Brain microvascular endothelial cell (primary cell): ENCODE measurements at regions not wholly inside any gene's neighbourhood (a gene's known extent, or its start where the extent isn't known, plus 50 kb on each side); places are given as distances from the start of the nearest gene placed in this dataset.
"Not testable (repeated sequence)": the region's sequence is repeated elsewhere in the genome, so short reads cannot be mapped to it uniquely, and the experiment has no call there.

Experiments used
- DNase-seq: peaks from one replicate; pipeline ENCODE4 v3.0.0-alpha.2; 2020
- H3K27ac ChIP-seq: fragments of 250-450 bp; sonication (Bioruptor Pico); 2 replicates; pipeline ENCODE4 v1.5.1; 2020; ENCODE audit warnings: mild to moderate bottlenecking, moderate library complexity
- H3K27me3 ChIP-seq: fragments of 250-450 bp; sonication (Bioruptor Pico); replicated peaks from 2 replicates; pipeline ENCODE4 v1.5.1; 2020; ENCODE audit warnings: mild to moderate bottlenecking
- H3K36me3 ChIP-seq: fragments of 250-450 bp; sonication (Bioruptor Pico); replicated peaks from 2 replicates; pipeline ENCODE4 v1.5.1; 2020; ENCODE audit warnings: mild to moderate bottlenecking
- H3K4me3 ChIP-seq: 2 replicates; pipeline ENCODE4 v1.5.1; 2011; ENCODE audit warnings: low read depth, mild to moderate bottlenecking, control low read depth, low read length, moderate library complexity
- in situ Hi-C: cut with HindIII; loops from 2 replicates; pipeline ENCODE4 v1.10.0; 2017; ENCODE audit warnings: low sequenced_read_pairs, low pct_ligation_motif_present
- TF ChIP-seq, protein P1 (sequence below): IDR thresholded peaks from 2 replicates; pipeline ENCODE4 v1.5.1; 2011; ENCODE audit warnings: low read depth, mild to moderate bottlenecking, moderate library complexity, low read length, control low read depth, inconsistent platforms; ENCODE audit errors: missing control alignments

DNA sequence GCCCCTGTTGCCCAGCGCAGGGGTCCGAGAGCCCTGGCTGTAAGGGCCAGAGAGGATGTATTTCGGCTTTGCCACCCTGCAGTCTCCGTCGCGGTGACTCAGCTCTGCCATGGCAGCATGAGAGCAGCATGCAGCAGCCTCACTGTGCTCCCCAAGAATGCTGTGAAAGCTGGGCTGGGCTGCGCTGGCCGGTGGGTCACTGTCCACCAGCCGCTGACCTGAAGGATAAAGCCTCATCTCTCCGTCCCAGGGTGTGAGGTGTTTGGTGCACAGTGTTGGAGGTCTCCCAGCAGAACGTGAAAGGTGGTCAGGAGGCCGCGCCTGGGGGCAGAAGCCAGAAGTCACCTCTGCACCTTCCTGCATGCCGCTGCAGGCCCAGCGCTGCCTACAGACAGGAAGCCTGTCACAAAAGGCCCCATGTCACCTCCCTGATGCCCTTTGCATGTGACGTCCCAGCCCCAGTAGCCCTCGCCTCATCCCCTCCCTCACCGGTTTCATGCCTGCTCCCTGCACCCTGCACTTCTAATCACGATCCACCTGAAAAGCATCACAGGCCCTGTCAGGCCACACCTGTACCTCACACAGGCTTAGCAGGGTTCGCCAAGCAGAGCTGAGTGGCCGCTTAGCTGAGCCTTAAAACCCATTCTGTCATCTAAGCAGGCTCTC lies 342.1 kb downstream of the EIPR1 start:
- no peaks in the 10 kb centered on the region for H3K27me3 ChIP-seq
- in situ Hi-C loops = no loop called here
- TF ChIP-seq, protein P1, sequence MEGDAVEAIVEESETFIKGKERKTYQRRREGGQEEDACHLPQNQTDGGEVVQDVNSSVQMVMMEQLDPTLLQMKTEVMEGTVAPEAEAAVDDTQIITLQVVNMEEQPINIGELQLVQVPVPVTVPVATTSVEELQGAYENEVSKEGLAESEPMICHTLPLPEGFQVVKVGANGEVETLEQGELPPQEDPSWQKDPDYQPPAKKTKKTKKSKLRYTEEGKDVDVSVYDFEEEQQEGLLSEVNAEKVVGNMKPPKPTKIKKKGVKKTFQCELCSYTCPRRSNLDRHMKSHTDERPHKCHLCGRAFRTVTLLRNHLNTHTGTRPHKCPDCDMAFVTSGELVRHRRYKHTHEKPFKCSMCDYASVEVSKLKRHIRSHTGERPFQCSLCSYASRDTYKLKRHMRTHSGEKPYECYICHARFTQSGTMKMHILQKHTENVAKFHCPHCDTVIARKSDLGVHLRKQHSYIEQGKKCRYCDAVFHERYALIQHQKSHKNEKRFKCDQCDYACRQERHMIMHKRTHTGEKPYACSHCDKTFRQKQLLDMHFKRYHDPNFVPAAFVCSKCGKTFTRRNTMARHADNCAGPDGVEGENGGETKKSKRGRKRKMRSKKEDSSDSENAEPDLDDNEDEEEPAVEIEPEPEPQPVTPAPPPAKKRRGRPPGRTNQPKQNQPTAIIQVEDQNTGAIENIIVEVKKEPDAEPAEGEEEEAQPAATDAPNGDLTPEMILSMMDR = no peak
- no peak overlapping the region for H3K4me3 ChIP-seq
- DNase-seq = no peak
- no peak overlapping the region for H3K27ac ChIP-seq
- no peaks in the 10 kb centered on the region for H3K36me3 ChIP-seq

- in situ Hi-C loops = no loop called here
- Histone ChIP-seq H3K36me3 (no peaks in the 10 kb centered on the region), H3K27ac (no peak overlapping the region), H3K4me3 (no peak overlapping the region), H3K27me3 (no peaks in the 10 kb centered on the region)
- DNase-seq = no peak
- TF ChIP-seq, protein P1 = no peak
Measured at GRCh38 chr2:3034856-3035255, 342.8 kb downstream of the EIPR1 start.

- in situ Hi-C loops = no loop called here
- Histone ChIP-seq H3K4me3 (no peak overlapping the region), H3K36me3 (no peaks in the 10 kb centered on the region), H3K27ac (no peak overlapping the region), H3K27me3 (no peaks in the 10 kb centered on the region)
- DNase-seq = no peak
- TF ChIP-seq, protein P1 = no peak
Measured at GRCh38 chr2:3034396-3034795, 343.2 kb downstream of the EIPR1 start.

- DNase-seq = no peak
- Histone ChIP-seq H3K4me3 (no peak overlapping the region), H3K36me3 (no peaks in the 10 kb centered on the region), H3K27ac (no peak overlapping the region), H3K27me3 (no peaks in the 10 kb centered on the region)
- TF ChIP-seq, protein P1 = no peak
- in situ Hi-C loops = no loop called here
Measured at GRCh38 chr2:3033315-3033714, 344.3 kb downstream of the EIPR1 start.

DNA sequence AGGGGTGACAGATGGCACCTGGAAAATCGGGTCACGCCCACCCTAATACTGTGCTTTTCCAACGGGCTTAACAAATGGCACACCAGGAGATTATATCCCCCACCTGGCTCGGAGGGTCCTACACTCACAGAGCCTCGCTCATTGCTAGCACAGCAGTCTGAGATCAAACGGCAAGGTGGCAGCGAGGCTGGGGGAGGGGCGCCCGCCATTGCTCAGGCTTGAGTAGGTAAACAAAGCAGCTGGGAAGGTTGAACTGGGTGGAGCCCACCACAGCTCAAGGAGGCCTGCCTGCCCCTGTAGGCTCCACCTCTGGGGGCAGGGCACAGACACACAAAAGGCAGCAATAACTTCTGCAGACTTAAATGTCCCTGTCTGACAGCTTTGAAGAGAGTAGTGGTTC lies 346.8 kb downstream of the EIPR1 start:
- in situ Hi-C loops, H3K4me3 ChIP-seq, DNase-seq, H3K27ac ChIP-seq, H3K36me3 ChIP-seq, H3K27me3 ChIP-seq: not testable (repeated sequence)

- no peak for DNase-seq
- H3K27me3 ChIP-seq = no peaks in the 10 kb centered on the region
- TF ChIP-seq, protein P1 = no peak
Measured at GRCh38 chr2:3025984-3026383, 351.6 kb downstream of the EIPR1 start.

More at GRCh38 chr2:3025984-3026383, 351.6 kb downstream of the EIPR1 start:
- no peaks in the 10 kb centered on the region for H3K36me3 ChIP-seq
- no peak overlapping the region for H3K4me3 ChIP-seq
- no peak overlapping the region for H3K27ac ChIP-seq
- in situ Hi-C loops = no loop called here
